AG04450 (cell line): ENCODE measurements at regions not wholly inside any gene's neighbourhood (a gene's known extent, or its start where the extent isn't known, plus 50 kb on each side); places are given as distances from the start of the nearest gene placed in this dataset.

Experiments
- CTCF ChIA-PET: fragments of 300-600, 350-600 bp; formaldehyde crosslinking; extraction: SDS; loops from one replicate; lab custom pipeline; 2022; ENCODE audit warnings: antibody characterized with exemption, inconsistent platforms; lab: Charles Lee
- POLR2A ChIA-PET: fragments of 350-600 bp; formaldehyde crosslinking; extraction: SDS; loops from one replicate; lab custom pipeline; 2021; ENCODE audit warnings: antibody characterized with exemption, inconsistent platforms; lab: Yijun Ruan, JAX
- DNase-seq: peaks from one replicate; pipeline ENCODE4 v3.0.0-alpha.2; 2011; ENCODE audit warnings: low read depth, low spot score
- H3K27ac ChIP-seq: one replicate; pipeline ENCODE4 v1.5.1; 2012; ENCODE audit warnings: low read depth, low read length, control low read depth
- H3K27me3 ChIP-seq: one replicate; pipeline ENCODE4 v1.6.0; 2012; ENCODE audit warnings: low read length; ENCODE audit not compliant: control insufficient read depth, insufficient read depth
- H3K4me3 ChIP-seq: 2 replicates; pipeline ENCODE4 v1.5.1; 2011; ENCODE audit warnings: mild to moderate bottlenecking, low read depth, low read length, control low read depth
- H3K9me3 ChIP-seq: 2 replicates; pipeline ENCODE4 v1.5.1; 2012; ENCODE audit warnings: low read length; ENCODE audit not compliant: control insufficient read depth, insufficient read depth
- TF ChIP-seq, protein P1 (sequence below): IDR thresholded peaks from 2 replicates; pipeline ENCODE4 v1.5.1; 2011; ENCODE audit warnings: low read depth, low read length, control low read depth, inconsistent platforms

DNA sequence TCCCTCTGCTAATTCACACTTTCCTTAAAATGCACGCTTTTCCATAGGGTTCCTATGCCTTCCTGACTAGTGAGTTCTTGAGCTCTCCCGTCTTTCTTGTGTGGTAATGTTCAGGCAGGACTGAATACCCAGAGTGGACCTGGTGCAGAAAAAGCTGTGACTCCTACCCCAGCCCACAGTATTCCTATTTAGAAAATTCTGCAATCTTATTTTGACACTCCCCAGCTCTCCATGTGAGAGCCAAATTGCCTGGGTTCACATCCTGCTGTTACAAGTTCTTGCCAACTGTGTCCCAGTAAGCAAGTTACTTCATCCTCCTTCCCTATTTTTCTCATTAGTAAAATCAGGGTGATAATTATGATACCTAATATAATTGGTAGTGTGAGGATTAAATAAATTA lies 290.8 kb upstream of the SLCO3A1 start:
- TF ChIP-seq, protein P1, sequence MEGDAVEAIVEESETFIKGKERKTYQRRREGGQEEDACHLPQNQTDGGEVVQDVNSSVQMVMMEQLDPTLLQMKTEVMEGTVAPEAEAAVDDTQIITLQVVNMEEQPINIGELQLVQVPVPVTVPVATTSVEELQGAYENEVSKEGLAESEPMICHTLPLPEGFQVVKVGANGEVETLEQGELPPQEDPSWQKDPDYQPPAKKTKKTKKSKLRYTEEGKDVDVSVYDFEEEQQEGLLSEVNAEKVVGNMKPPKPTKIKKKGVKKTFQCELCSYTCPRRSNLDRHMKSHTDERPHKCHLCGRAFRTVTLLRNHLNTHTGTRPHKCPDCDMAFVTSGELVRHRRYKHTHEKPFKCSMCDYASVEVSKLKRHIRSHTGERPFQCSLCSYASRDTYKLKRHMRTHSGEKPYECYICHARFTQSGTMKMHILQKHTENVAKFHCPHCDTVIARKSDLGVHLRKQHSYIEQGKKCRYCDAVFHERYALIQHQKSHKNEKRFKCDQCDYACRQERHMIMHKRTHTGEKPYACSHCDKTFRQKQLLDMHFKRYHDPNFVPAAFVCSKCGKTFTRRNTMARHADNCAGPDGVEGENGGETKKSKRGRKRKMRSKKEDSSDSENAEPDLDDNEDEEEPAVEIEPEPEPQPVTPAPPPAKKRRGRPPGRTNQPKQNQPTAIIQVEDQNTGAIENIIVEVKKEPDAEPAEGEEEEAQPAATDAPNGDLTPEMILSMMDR: no peak
- DNase-seq: no peak
- ChIA-PET POLR2A (interaction anchor here (2.0 kb wide), 1 partner anchor 25 kb away, joined by 10 read pairs; no protein-coding TSS in a partner anchor), CTCF (no interaction called here)
- Histone ChIP-seq H3K4me3 (no peak overlapping the region), H3K9me3 (no peaks in the 10 kb centered on the region), H3K27ac (no peak overlapping the region), H3K27me3 (no peaks in the 10 kb centered on the region)

DNA sequence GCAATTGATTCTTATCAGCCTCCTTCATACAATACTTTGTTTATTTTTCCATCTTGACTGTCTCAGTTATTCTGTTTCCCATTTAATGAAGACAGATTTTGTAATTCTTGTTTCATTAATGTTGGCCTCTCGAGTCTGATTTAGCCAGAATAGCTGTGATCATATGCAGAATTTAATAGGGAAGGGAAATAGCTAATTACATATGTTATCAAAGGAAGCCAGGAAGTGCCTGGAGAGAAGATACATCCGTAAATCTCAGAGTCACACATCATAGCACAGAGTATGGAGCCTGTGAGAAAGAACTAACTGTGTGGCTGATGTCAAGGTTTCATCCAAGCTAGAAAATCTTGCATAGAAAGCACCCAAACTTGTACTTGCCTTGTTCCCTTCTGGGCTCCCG lies 288.9 kb upstream of the SLCO3A1 start:
- Histone ChIP-seq H3K27ac (no peak overlapping the region), H3K9me3 (no peaks in the 10 kb centered on the region), H3K27me3 (no peaks in the 10 kb centered on the region), H3K4me3 (no peak overlapping the region)
- ChIA-PET CTCF (interaction anchor here (1.3 kb wide), 1 partner anchor 13 kb away, joined by 3 read pairs; no protein-coding TSS in a partner anchor), POLR2A (no interaction called here)
- TF ChIP-seq, protein P1: no peak
- no peak for DNase-seq

DNA sequence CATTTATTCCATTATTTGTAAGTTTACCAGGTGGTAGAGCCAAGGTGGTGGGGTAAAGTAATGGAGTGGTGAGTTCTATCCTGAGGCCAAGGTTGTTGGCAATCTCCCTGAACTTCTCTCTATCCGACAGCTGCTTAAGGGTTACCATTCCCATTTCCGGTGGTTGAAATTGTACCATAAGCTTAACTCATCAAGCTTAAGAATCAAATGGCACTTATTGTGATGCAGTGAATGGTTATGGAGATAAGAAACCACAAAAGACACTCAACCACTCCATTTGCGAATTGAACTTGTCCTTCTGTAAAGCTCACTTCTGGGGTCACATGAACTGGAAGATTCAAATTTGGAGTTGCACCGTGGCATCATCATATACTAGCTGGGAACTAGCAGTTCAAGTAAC lies 287.4 kb upstream of the SLCO3A1 start:
- no peak for DNase-seq
- Histone ChIP-seq H3K4me3 (no peak overlapping the region), H3K9me3 (no peaks in the 10 kb centered on the region), H3K27ac (no peak overlapping the region), H3K27me3 (no peaks in the 10 kb centered on the region)
- CTCF ChIA-PET: no interaction called here
- POLR2A ChIA-PET: no interaction called here
- TF ChIP-seq, protein P1: no peak

DNA sequence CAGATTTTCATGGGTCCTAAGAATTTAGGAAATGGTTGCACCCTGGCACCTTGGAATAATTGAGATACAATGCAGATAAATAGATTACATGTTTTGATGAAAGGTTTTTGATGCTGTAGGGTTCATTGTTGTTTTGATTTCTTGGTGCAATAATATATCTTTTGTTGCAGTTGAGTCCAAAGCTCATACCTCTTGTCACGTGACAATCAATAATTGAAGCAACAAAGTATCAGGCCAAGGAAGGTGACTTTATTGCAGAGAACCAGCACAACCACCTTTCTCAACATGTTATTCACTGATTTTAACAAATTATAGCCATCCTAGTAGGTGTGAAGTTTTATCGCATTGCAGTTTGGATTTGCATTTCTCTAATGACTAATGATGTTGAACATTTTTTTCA lies 285.5 kb upstream of the SLCO3A1 start:
- DNase-seq: no peak
- TF ChIP-seq, protein P1: no peak
- ChIA-PET CTCF (interaction anchor here (1.2 kb wide), 1 partner anchor 9 kb away, joined by 3 read pairs; no protein-coding TSS in a partner anchor), POLR2A (no interaction called here)
- Histone ChIP-seq H3K9me3 (no peaks in the 10 kb centered on the region), H3K27ac (no peak overlapping the region), H3K4me3 (no peak overlapping the region), H3K27me3 (no peaks in the 10 kb centered on the region)

DNA sequence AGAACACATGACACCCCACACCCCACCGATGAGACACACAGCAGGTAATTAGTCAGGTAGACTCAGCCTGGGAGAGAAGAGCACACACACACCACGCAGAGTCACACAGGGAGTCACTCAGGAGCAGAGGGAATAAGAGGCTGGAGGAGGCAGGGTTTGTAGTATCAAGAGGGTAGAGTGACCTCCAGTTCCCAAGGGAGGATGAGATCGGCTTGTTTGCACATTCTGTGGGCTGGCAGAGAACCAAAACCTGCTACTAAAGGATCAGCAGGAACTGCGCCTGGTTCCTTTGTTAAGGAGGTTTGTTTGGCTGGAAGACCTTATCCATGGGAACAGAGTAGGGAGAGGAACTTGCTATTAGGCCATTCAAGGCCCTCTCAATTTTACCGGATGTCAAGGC lies 281.4 kb upstream of the SLCO3A1 start:
- H3K9me3 ChIP-seq: no peaks in the 10 kb centered on the region
- no peaks in the 10 kb centered on the region for H3K27me3 ChIP-seq
- no peak overlapping the region for H3K27ac ChIP-seq
- no peak for DNase-seq
- H3K4me3 ChIP-seq: no peak overlapping the region
- POLR2A ChIA-PET: no interaction called here
- CTCF ChIA-PET: no interaction called here
- TF ChIP-seq, protein P1: no peak
